ENCODE measurements at regions not wholly inside any gene's neighbourhood (a gene's known extent, or its start where the extent isn't known, plus 50 kb on each side); places are given as distances from the start of the nearest gene placed in this dataset.
A peak's percentile ranks its signal among the peaks of the same experiment; 100 is the strongest.
"Not testable (repeated sequence)": the region's sequence is repeated elsewhere in the genome, so short reads cannot be mapped to it uniquely, and the experiment has no call there.

GRCh38 chr9:79432485-79432884 lies 139.3 kb upstream of the TLE4 start:
- DNase-seq (ENCODE audit: low read depth): no peak
- TF ChIP-seq CTCF (IDR thresholded peaks at IDR 0.05; ENCODE audit: low read depth, low read length, missing control alignments): peak; percentile 6
- no peak overlapping the region for H3K4me3 ChIP-seq (ENCODE audit: low read depth, low read length)

DNA sequence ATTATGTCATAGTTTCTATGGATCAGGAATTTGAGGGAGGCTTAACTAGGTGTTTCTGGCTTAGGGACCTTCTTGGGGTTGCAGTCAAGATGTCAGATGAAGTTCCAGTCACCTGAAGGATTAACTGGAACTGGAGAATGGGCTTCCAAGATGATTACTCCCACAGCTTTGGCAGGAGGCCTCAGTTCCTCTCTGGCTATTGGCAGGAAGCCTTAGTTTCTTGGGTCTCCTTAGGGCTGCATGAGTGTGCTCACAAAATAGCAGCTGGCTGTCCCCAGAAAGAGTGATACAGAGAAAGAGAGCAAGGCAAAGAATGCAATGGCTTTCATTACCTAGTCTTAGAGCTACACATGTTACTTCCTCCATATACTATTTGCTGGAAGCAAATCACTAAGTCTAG lies 138.1 kb upstream of the TLE4 start:
- TF ChIP-seq CTCF (IDR thresholded peaks at IDR 0.05; ENCODE audit: low read depth, low read length, missing control alignments): no peak
- DNase-seq (ENCODE audit: low read depth): no peak
- H3K4me3 ChIP-seq (ENCODE audit: low read depth, low read length): no peak overlapping the region

DNA sequence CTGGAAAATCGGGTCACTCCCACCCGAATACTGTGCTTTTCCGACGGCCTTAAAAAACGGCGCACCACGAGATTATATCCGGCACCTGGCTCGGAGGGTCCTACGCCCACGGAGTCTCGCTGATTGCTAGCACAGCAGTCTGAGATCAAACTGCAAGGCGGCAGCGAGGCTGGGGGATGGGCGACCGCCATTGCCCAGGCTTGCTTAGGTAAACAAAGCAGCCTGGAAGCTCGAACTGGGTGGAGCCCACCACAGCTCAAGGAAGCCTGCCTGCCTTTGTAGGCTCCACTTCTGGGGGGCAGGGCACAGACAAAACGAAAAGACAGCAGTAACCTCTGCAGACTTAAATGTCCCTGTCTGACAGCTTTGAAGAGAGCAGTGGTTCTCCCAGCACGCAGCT lies 132.5 kb upstream of the TLE4 start:
- not testable (repeated sequence) for DNase-seq (ENCODE audit: low read depth); H3K4me3 ChIP-seq (ENCODE audit: low read depth, low read length)

GRCh38 chr9:79446523-79447307 lies 125.0 kb upstream of the TLE4 start:
- no peak for DNase-seq (ENCODE audit: low read depth)
- TF ChIP-seq CTCF (IDR thresholded peaks at IDR 0.05; ENCODE audit: low read depth, low read length, missing control alignments): no peak
- no peak overlapping the region for H3K4me3 ChIP-seq (ENCODE audit: low read depth, low read length)

DNA sequence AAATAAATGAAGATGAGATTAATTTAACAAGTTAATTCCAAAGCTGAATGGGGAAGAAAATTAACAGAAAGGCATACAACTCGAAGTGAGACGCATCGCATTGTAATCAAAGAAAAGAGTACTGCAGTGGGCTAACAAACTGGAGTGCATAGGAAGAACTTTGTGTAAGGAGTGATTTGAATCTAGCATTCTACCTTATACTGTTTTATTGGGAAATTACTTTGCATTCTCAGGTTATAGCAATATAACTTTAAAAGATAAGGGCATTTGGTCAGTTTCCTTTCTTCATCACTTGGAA lies 124.5 kb upstream of the TLE4 start:
- DNase-seq (ENCODE audit: low read depth): no peak
- no peak for TF ChIP-seq CTCF (IDR thresholded peaks at IDR 0.05; ENCODE audit: low read depth, low read length, missing control alignments)
- H3K4me3 ChIP-seq (ENCODE audit: low read depth, low read length): no peak overlapping the region

DNA sequence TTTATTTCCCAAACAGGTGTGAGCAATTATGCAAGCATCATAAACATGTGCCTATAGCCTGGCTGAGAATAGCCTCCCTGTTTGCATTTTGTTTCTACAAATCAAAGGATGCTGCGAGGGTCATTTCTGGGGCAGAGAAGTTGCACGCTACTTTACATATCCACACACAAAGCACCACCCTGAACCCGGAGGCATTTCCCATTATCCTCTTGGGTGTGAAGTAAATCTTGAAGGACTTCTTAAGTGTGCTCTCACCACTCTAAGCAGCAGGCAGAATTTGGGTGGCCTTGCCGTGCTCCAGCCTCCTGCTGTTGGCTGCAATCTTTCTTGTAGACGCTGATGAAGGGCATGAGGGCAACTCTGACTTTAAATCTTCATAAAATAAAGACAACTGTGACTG lies 124.0 kb upstream of the TLE4 start:
- no peak for TF ChIP-seq CTCF (IDR thresholded peaks at IDR 0.05; ENCODE audit: low read depth, low read length, missing control alignments)
- no peak for DNase-seq (ENCODE audit: low read depth)
- no peak overlapping the region for H3K4me3 ChIP-seq (ENCODE audit: low read depth, low read length)

DNA sequence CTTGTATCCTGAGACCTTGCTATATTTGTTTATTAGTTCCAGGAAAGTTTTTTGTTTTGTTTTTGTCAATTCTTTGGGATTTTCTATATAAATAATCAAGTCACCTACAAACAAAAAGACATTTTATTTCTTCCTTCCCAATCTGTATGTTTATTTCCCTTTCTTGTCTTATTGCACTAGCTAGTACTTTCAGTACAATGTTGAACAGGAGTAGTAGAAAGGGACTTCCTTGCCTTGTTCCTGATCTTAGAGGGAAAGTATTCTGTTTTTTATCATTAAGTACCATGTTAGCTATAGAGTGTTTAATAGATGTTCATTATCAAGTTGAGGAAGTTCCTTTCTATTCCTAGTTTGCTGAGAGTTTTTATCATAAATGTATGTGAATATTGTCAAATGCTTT lies 119.5 kb upstream of the TLE4 start:
- DNase-seq (ENCODE audit: low read depth): no peak
- no peak overlapping the region for H3K4me3 ChIP-seq (ENCODE audit: low read depth, low read length)
- no peak for TF ChIP-seq CTCF (IDR thresholded peaks at IDR 0.05; ENCODE audit: low read depth, low read length, missing control alignments)
